SJCRH30 (cell line): ENCODE measurements at regions not wholly inside any gene's neighbourhood (a gene's known extent, or its start where the extent isn't known, plus 50 kb on each side); places are given as distances from the start of the nearest gene placed in this dataset.

Experiments used
- DNase-seq, 2 experiments: peaks; one replicate each; pipeline ENCODE4 v3.0.0-alpha.2; 2015 to 2020
- H3K27ac ChIP-seq: fragments of 250-450 bp; sonication (Bioruptor Pico); 2 replicates; pipeline ENCODE4 v1.5.1; 2020; ENCODE audit warnings: mild to moderate bottlenecking, moderate library complexity
- H3K27me3 ChIP-seq: fragments of 250-450 bp; sonication (Bioruptor Pico); 2 replicates; pipeline ENCODE4 v1.5.1; 2020; ENCODE audit warnings: mild to moderate bottlenecking, moderate library complexity
- H3K36me3 ChIP-seq: fragments of 250-450 bp; sonication (Bioruptor Pico); 2 replicates; pipeline ENCODE4 v1.5.1; 2020; ENCODE audit warnings: mild to moderate bottlenecking, moderate library complexity
- H3K4me1 ChIP-seq: fragments of 250-450 bp; sonication (Bioruptor Pico); 2 replicates; pipeline ENCODE4 v1.5.1; 2020; ENCODE audit warnings: mild to moderate bottlenecking, moderate library complexity
- H3K4me3 ChIP-seq: fragments of 250-450 bp; sonication (Bioruptor Pico); 2 replicates; pipeline ENCODE4 v1.5.1; 2020; ENCODE audit warnings: mild to moderate bottlenecking, moderate library complexity
- H3K9me3 ChIP-seq: fragments of 250-450 bp; sonication (Bioruptor Pico); replicated peaks from 2 replicates; pipeline ENCODE4 v1.5.1; 2020; ENCODE audit warnings: mild to moderate bottlenecking, moderate library complexity

- Histone ChIP-seq H3K36me3 (no peaks in the 10 kb centered on the region), H3K9me3 (no peaks in the 10 kb centered on the region), H3K4me3 (no peak overlapping the region), H3K27me3 (no peaks in the 10 kb centered on the region), H3K27ac (no peak overlapping the region), H3K4me1 (no peaks in the 10 kb centered on the region)
- DNase-seq: no peak
Measured at GRCh38 chr5:4007001-4007400, 411.4 kb downstream of the IRX1 start.

- no peak for DNase-seq
- H3K4me1 ChIP-seq: no peaks in the 10 kb centered on the region
- no peak overlapping the region for H3K4me3 ChIP-seq
- H3K27ac ChIP-seq: no peak overlapping the region
- no peaks in the 10 kb centered on the region for H3K36me3 ChIP-seq
- H3K9me3 ChIP-seq: no peaks in the 10 kb centered on the region
- H3K27me3 ChIP-seq: no peaks in the 10 kb centered on the region
Measured at GRCh38 chr5:4011943-4012342, 416.3 kb downstream of the IRX1 start.

- Histone ChIP-seq H3K27me3 (no peaks in the 10 kb centered on the region), H3K9me3 (no peaks in the 10 kb centered on the region), H3K36me3 (no peaks in the 10 kb centered on the region), H3K27ac (no peak overlapping the region), H3K4me1 (no peaks in the 10 kb centered on the region), H3K4me3 (no peak overlapping the region)
- DNase-seq: no peak
Measured at GRCh38 chr5:4013106-4013898, 417.7 kb downstream of the IRX1 start.

GRCh38 chr5:4015709-4016108 lies 420.1 kb downstream of the IRX1 start:
- Histone ChIP-seq H3K36me3 (no peaks in the 10 kb centered on the region), H3K4me3 (no peak overlapping the region), H3K27ac (no peak overlapping the region), H3K27me3 (no peaks in the 10 kb centered on the region), H3K9me3 (no peaks in the 10 kb centered on the region), H3K4me1 (no peaks in the 10 kb centered on the region)
- DNase-seq: no peak

GRCh38 chr5:4017076-4017803 lies 421.6 kb downstream of the IRX1 start:
- no peaks in the 10 kb centered on the region for H3K9me3 ChIP-seq
- DNase-seq: no peak
- H3K4me1 ChIP-seq: no peaks in the 10 kb centered on the region
- H3K36me3 ChIP-seq: no peaks in the 10 kb centered on the region
- H3K27me3 ChIP-seq: no peaks in the 10 kb centered on the region
- H3K27ac ChIP-seq: no peak overlapping the region
- no peak overlapping the region for H3K4me3 ChIP-seq

- H3K27ac ChIP-seq: no peak overlapping the region
- no peak overlapping the region for H3K4me3 ChIP-seq
- no peaks in the 10 kb centered on the region for H3K4me1 ChIP-seq
- no peaks in the 10 kb centered on the region for H3K36me3 ChIP-seq
- no peaks in the 10 kb centered on the region for H3K27me3 ChIP-seq
- H3K9me3 ChIP-seq: no peaks in the 10 kb centered on the region
- DNase-seq: no peak
Measured at GRCh38 chr5:4018007-4018406, 422.4 kb downstream of the IRX1 start.

- Histone ChIP-seq H3K4me1 (no peaks in the 10 kb centered on the region), H3K4me3 (no peak overlapping the region), H3K27me3 (no peaks in the 10 kb centered on the region), H3K9me3 (no peaks in the 10 kb centered on the region), H3K27ac (no peak overlapping the region), H3K36me3 (no peaks in the 10 kb centered on the region)
- DNase-seq: no peak
Measured at GRCh38 chr5:4019009-4019769, 423.6 kb downstream of the IRX1 start.

- H3K9me3 ChIP-seq: no peaks in the 10 kb centered on the region
- no peaks in the 10 kb centered on the region for H3K36me3 ChIP-seq
- no peaks in the 10 kb centered on the region for H3K4me1 ChIP-seq
- H3K27me3 ChIP-seq: no peaks in the 10 kb centered on the region
- no peak for DNase-seq
- H3K4me3 ChIP-seq: no peak overlapping the region
- H3K27ac ChIP-seq: no peak overlapping the region
Measured at GRCh38 chr5:4019841-4020240, 424.2 kb downstream of the IRX1 start.

- Histone ChIP-seq H3K9me3 (no peaks in the 10 kb centered on the region), H3K36me3 (no peaks in the 10 kb centered on the region), H3K4me1 (no peaks in the 10 kb centered on the region), H3K27me3 (no peaks in the 10 kb centered on the region), H3K27ac (no peak overlapping the region), H3K4me3 (no peak overlapping the region)
- DNase-seq: no peak
Measured at GRCh38 chr5:4020400-4020799, 424.8 kb downstream of the IRX1 start.

GRCh38 chr5:4022056-4022670 lies 426.5 kb downstream of the IRX1 start:
- Histone ChIP-seq H3K4me3 (no peak overlapping the region), H3K4me1 (no peaks in the 10 kb centered on the region), H3K27me3 (no peaks in the 10 kb centered on the region), H3K27ac (no peak overlapping the region), H3K9me3 (no peaks in the 10 kb centered on the region), H3K36me3 (no peaks in the 10 kb centered on the region)
- DNase-seq: no peak

GRCh38 chr5:4023091-4023752 lies 427.6 kb downstream of the IRX1 start:
- Histone ChIP-seq H3K4me1 (no peaks in the 10 kb centered on the region), H3K27me3 (no peaks in the 10 kb centered on the region), H3K27ac (no peak overlapping the region), H3K9me3 (no peaks in the 10 kb centered on the region), H3K36me3 (no peaks in the 10 kb centered on the region), H3K4me3 (no peak overlapping the region)
- no peak for DNase-seq

- H3K27me3 ChIP-seq: no peaks in the 10 kb centered on the region
- no peak overlapping the region for H3K4me3 ChIP-seq
- DNase-seq: no peak
- no peaks in the 10 kb centered on the region for H3K9me3 ChIP-seq
- no peaks in the 10 kb centered on the region for H3K36me3 ChIP-seq
- no peaks in the 10 kb centered on the region for H3K4me1 ChIP-seq
- no peak overlapping the region for H3K27ac ChIP-seq
Measured at GRCh38 chr5:4023753-4024335, 428.2 kb downstream of the IRX1 start.

- DNase-seq: no peak
- H3K4me3 ChIP-seq: no peak overlapping the region
Measured at GRCh38 chr5:4027088-4027734, 431.6 kb downstream of the IRX1 start.

GRCh38 chr5:4028384-4028783 lies 432.8 kb downstream of the IRX1 start:
- Histone ChIP-seq H3K4me3 (no peak overlapping the region), H3K27me3 (no peaks in the 10 kb centered on the region), H3K4me1 (no peaks in the 10 kb centered on the region)

More at GRCh38 chr5:4027088-4027734, 431.6 kb downstream of the IRX1 start:
- Histone ChIP-seq H3K9me3 (no peaks in the 10 kb centered on the region), H3K27me3 (no peaks in the 10 kb centered on the region), H3K27ac (no peak overlapping the region), H3K36me3 (no peaks in the 10 kb centered on the region), H3K4me1 (no peaks in the 10 kb centered on the region)

More at GRCh38 chr5:4028384-4028783, 432.8 kb downstream of the IRX1 start:
- H3K36me3 ChIP-seq: no peaks in the 10 kb centered on the region
- no peak overlapping the region for H3K27ac ChIP-seq
- no peaks in the 10 kb centered on the region for H3K9me3 ChIP-seq
- DNase-seq: no peak
